CD4-positive, CD25-positive, alpha-beta regulatory T cell (primary cell): ENCODE measurements at regions not wholly inside any gene's neighbourhood (a gene's known extent, or its start where the extent isn't known, plus 50 kb on each side); places are given as distances from the start of the nearest gene placed in this dataset.
"Not testable (repeated sequence)": the region's sequence is repeated elsewhere in the genome, so short reads cannot be mapped to it uniquely, and the experiment has no call there.

Experiments
- ATAC-seq, 2 donors: fragments of 150-1000 bp; cut with Tn5 transposase; one replicate each; pipeline ENCODE4 v1.10.0; 2021; ENCODE audit warnings: low read depth in 2 of 2, moderate number of reproducible peaks in 2 of 2, moderate library complexity in 1 of 2
- DNase-seq, 3 donors: peaks; one replicate each; pipeline versions ENCODE4 v3.0.0 to v3.0.0-alpha.2; 2012 to 2022; ENCODE audit warnings: mixed read lengths in 1 of 3
- H3K27ac ChIP-seq: one replicate; pipeline ENCODE4 v1.7.0; 2013; ENCODE audit warnings: mild to moderate bottlenecking, low read length; ENCODE audit not compliant: insufficient read depth, poor library complexity, severe bottlenecking
- H3K27me3 ChIP-seq: one replicate; pipeline ENCODE4 v1.7.0; 2013; ENCODE audit warnings: low read length; ENCODE audit not compliant: control insufficient read depth, insufficient read depth
- H3K36me3 ChIP-seq: one replicate; pipeline ENCODE4 v1.7.0; 2013; ENCODE audit warnings: mild to moderate bottlenecking, low read length, moderate library complexity; ENCODE audit not compliant: control insufficient read depth, insufficient read depth
- H3K4me1 ChIP-seq: 2 replicates; pipeline ENCODE4 v1.7.0; 2013; ENCODE audit warnings: mild to moderate bottlenecking, low read length; ENCODE audit not compliant: insufficient read depth, control insufficient read depth, poor library complexity, severe bottlenecking
- H3K4me3 ChIP-seq: one replicate; pipeline ENCODE4 v1.7.0; 2013; ENCODE audit warnings: low read depth, mild to moderate bottlenecking, low read length, moderate library complexity
- H3K9me3 ChIP-seq, 2 experiments: 1 replicate in 1 of 2; 2 replicates in 1 of 2; pipeline ENCODE4 v1.7.0; 2013; ENCODE audit warnings: low read length in 2 of 2, mild to moderate bottlenecking in 1 of 2, moderate library complexity in 1 of 2; ENCODE audit not compliant: control insufficient read depth in 2 of 2
- H3K27ac Mint-ChIP-seq, 3 donors: one replicate each; pipeline ENCODE4 v1.8.0; 2020 to 2022; ENCODE audit warnings: mild to moderate bottlenecking in 3 of 3, mixed read lengths in 3 of 3, moderate library complexity in 2 of 3
- H3K27me3 Mint-ChIP-seq: one replicate; pipeline ENCODE4 v1.8.0; 2022; ENCODE audit warnings: mild to moderate bottlenecking, mixed read lengths
- H3K36me3 Mint-ChIP-seq: one replicate; pipeline ENCODE4 v1.8.0; 2020; ENCODE audit warnings: mixed read lengths
- H3K4me1 Mint-ChIP-seq, 4 donors: one replicate each; pipeline ENCODE4 v1.8.0; 2020 to 2022; ENCODE audit warnings: mixed read lengths in 4 of 4, mild to moderate bottlenecking in 1 of 4
- H3K4me3 Mint-ChIP-seq, 4 donors: one replicate each; pipeline ENCODE4 v1.8.0; 2020 to 2022; ENCODE audit warnings: mild to moderate bottlenecking in 4 of 4, mixed read lengths in 4 of 4, moderate library complexity in 3 of 4
- H3K9me3 Mint-ChIP-seq, 7 donors: one replicate each; pipeline ENCODE4 v1.8.0; 2020 to 2022; ENCODE audit warnings: mixed read lengths in 7 of 7, mild to moderate bottlenecking in 3 of 7, moderate library complexity in 2 of 7

GRCh38 chr7:77484785-77485184 lies 52.3 kb upstream of the PTPN12 start:
- H3K4me1 Mint-ChIP-seq = peaks cover 0 to 4% (median 0%) of the 10 kb centered on the region in 4 donors
- H3K9me3 Mint-ChIP-seq = no peaks in the 10 kb centered on the region
- ATAC-seq = no peak
- no peaks in the 10 kb centered on the region for H3K9me3 ChIP-seq
- H3K4me3 Mint-ChIP-seq = no peak overlapping the region
- peak overlapping the region in 1 of 3 donors; percentile 35 for H3K27ac Mint-ChIP-seq
- H3K36me3 Mint-ChIP-seq = no peaks in the 10 kb centered on the region
- no peaks in the 10 kb centered on the region for H3K36me3 ChIP-seq
- H3K4me1 ChIP-seq = no peaks in the 10 kb centered on the region
- H3K27me3 ChIP-seq = peaks cover 5% of the 10 kb centered on the region
- H3K27me3 Mint-ChIP-seq = peaks cover 14% of the 10 kb centered on the region
- H3K27ac ChIP-seq = no peak overlapping the region
- no peak overlapping the region for H3K4me3 ChIP-seq
- DNase-seq = no peak

- H3K27ac Mint-ChIP-seq = no peak overlapping the region
- no peak overlapping the region for H3K27ac ChIP-seq
- H3K4me1 ChIP-seq = no peaks in the 10 kb centered on the region
- H3K9me3 ChIP-seq = no peaks in the 10 kb centered on the region
- H3K36me3 ChIP-seq = no peaks in the 10 kb centered on the region
- no peaks in the 10 kb centered on the region for H3K9me3 Mint-ChIP-seq
- H3K27me3 Mint-ChIP-seq = peaks cover 16% of the 10 kb centered on the region
- DNase-seq (no peak), ATAC-seq (no peak)
- no peak overlapping the region for H3K4me3 Mint-ChIP-seq
- H3K4me3 ChIP-seq = no peak overlapping the region
- peaks cover 0 to 4% (median 0%) of the 10 kb centered on the region in 4 donors for H3K4me1 Mint-ChIP-seq
- H3K27me3 ChIP-seq = no peaks in the 10 kb centered on the region
- no peaks in the 10 kb centered on the region for H3K36me3 Mint-ChIP-seq
These were observed 55.1 kb upstream of the PTPN12 start for GRCh38 chr7:77482015-77482414.

GRCh38 chr7:77481615-77482014 lies 55.5 kb upstream of the PTPN12 start:
- no peaks in the 10 kb centered on the region for H3K36me3 Mint-ChIP-seq
- H3K9me3 Mint-ChIP-seq = no peaks in the 10 kb centered on the region
- Histone ChIP-seq H3K4me3 (no peak overlapping the region), H3K27me3 (no peaks in the 10 kb centered on the region), H3K27ac (no peak overlapping the region), H3K36me3 (no peaks in the 10 kb centered on the region), H3K4me1 (no peaks in the 10 kb centered on the region), H3K9me3 (no peaks in the 10 kb centered on the region)
- DNase-seq (no peak), ATAC-seq (no peak)
- H3K4me3 Mint-ChIP-seq = no peak overlapping the region
- H3K27ac Mint-ChIP-seq = no peak overlapping the region
- peaks cover 19% of the 10 kb centered on the region for H3K27me3 Mint-ChIP-seq
- H3K4me1 Mint-ChIP-seq = peaks cover 0 to 4% (median 0%) of the 10 kb centered on the region in 4 donors

DNA sequence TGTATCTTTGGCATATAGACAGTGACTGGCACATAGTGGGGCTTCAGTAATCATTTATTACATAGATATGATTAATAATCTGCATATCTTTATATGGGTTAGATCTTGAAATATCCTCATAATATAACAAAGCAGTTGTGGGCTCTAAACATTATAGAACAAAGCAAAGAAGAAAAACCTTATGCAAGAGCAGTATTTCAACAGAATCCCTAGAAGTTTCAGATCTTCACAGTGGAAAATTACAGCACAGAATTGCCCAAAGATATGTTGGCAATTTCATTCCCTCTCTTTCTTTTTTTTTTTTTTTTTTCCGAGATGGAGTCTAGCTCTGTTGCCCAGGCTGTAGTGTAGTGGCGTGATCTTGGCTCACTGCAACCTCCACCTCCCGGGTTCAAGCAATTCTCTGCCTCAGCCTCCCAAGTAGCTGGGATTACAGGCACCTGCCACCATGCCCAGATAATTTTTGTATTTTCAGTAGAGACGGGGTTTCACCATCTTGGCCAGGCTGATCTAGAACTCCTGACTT lies 56.9 kb upstream of the PTPN12 start:
- H3K27ac ChIP-seq, H3K36me3 Mint-ChIP-seq, H3K27me3 ChIP-seq, H3K9me3 Mint-ChIP-seq, H3K4me3 ChIP-seq, H3K4me1 ChIP-seq, DNase-seq, H3K4me3 Mint-ChIP-seq, H3K36me3 ChIP-seq, H3K27ac Mint-ChIP-seq, ATAC-seq, H3K4me1 Mint-ChIP-seq, H3K9me3 ChIP-seq: not testable (repeated sequence)
- H3K27me3 Mint-ChIP-seq = peaks cover 15% of the 10 kb centered on the region

DNA sequence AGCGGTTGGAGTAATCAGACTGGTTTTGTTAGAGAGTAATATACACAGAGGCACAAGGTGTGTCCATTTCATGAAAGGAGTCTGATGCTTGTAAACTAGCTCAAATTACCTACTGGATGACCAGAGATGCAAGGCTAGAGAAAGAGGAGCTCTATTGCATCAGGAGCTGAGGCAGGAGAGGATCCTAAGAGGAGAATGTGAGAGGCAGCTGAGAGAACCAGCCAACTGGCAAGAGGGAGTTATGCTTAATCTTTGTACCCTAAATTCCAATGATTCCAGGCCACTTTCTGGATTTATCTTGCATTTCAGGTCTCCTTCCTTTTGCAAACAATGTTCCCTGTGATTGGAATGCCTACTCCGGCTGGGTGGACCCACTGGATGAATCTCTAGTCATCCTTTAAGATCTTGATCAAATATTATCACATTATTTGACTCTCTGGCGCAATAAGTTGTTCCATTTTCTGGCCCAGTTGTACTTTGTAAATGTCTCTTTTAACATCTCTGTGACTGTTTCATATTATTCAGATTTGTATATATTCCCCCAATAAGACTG lies 57.5 kb upstream of the PTPN12 start:
- Mint-ChIP-seq H3K4me3 (no peak overlapping the region), H3K9me3 (no peaks in the 10 kb centered on the region), H3K27ac (no peak overlapping the region), H3K27me3 (peaks cover 13% of the 10 kb centered on the region), H3K36me3 (no peaks in the 10 kb centered on the region), H3K4me1 (peaks cover 0 to 4% (median under 1%) of the 10 kb centered on the region in 4 donors)
- ATAC-seq = no peak
- Histone ChIP-seq H3K4me1 (no peaks in the 10 kb centered on the region), H3K4me3 (no peak overlapping the region), H3K36me3 (no peaks in the 10 kb centered on the region), H3K27me3 (no peaks in the 10 kb centered on the region), H3K9me3 (no peaks in the 10 kb centered on the region), H3K27ac (no peak overlapping the region)
- DNase-seq = no peak

DNA sequence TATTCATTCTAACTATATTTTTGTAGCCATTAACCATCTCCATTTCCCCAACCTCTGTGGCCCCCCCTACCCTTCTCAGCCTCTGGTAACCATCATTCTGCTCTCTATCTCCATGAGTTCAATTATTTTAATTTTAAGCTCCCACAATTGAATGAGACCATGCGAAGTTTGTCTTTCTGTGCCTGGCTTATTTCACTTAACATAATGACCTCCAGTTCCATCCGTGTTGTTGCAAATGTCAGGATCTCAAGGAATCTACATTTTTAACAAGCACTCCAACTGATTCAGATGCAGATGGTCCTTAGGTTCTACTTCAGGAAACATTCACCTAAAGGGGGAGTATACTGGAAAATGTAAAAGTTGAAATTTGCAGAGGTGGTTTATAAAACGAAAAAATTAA lies 60.2 kb upstream of the PTPN12 start:
- no peak for DNase-seq
- H3K36me3 Mint-ChIP-seq = no peaks in the 10 kb centered on the region
- no peak overlapping the region for H3K4me3 Mint-ChIP-seq
- Histone ChIP-seq H3K27ac (no peak overlapping the region), H3K27me3 (no peaks in the 10 kb centered on the region), H3K4me3 (no peak overlapping the region), H3K36me3 (no peaks in the 10 kb centered on the region), H3K4me1 (no peaks in the 10 kb centered on the region), H3K9me3 (no peaks in the 10 kb centered on the region)
- H3K9me3 Mint-ChIP-seq = no peaks in the 10 kb centered on the region
- H3K27ac Mint-ChIP-seq = no peak overlapping the region
- H3K27me3 Mint-ChIP-seq = peaks cover 22% of the 10 kb centered on the region
- H3K4me1 Mint-ChIP-seq = peaks cover 0 to 4% (median under 1%) of the 10 kb centered on the region in 4 donors
- no peak for ATAC-seq

- Mint-ChIP-seq H3K4me1 (peaks cover 0 to 2% (median 0%) of the 10 kb centered on the region in 4 donors), H3K4me3 (no peak overlapping the region), H3K27me3 (peaks cover 28% of the 10 kb centered on the region), H3K27ac (no peak overlapping the region), H3K9me3 (no peaks in the 10 kb centered on the region), H3K36me3 (no peaks in the 10 kb centered on the region)
- Histone ChIP-seq H3K9me3 (no peaks in the 10 kb centered on the region), H3K4me3 (no peak overlapping the region), H3K4me1 (no peaks in the 10 kb centered on the region), H3K27me3 (no peaks in the 10 kb centered on the region), H3K27ac (no peak overlapping the region), H3K36me3 (no peaks in the 10 kb centered on the region)
- DNase-seq = no peak
- no peak for ATAC-seq
These were observed 59.0 kb upstream of the GSAP start for GRCh38 chr7:77475181-77475580.

DNA sequence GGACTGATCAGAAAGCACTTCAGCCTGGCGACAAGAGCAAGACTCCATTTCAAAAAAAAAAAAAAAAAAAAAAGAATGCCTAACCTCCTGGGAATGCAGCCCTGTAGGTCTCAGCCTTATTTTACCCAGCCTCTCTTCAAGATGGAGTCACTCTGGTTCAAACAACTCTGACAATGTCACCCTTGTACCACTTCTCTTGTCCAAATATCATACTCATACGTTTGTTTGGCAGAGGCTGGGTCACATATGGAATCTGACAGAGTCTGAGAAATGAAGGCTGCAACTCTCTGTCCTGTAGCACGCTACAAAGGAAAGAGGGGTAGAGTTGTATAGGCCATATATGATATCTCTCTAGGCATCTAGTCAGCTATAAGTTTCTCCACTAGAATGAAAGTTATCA lies 58.6 kb upstream of the GSAP start:
- H3K27ac Mint-ChIP-seq = no peak overlapping the region
- Histone ChIP-seq H3K27ac (no peak overlapping the region), H3K9me3 (no peaks in the 10 kb centered on the region), H3K4me3 (no peak overlapping the region), H3K27me3 (no peaks in the 10 kb centered on the region), H3K36me3 (no peaks in the 10 kb centered on the region), H3K4me1 (no peaks in the 10 kb centered on the region)
- no peak overlapping the region for H3K4me3 Mint-ChIP-seq
- no peaks in the 10 kb centered on the region for H3K36me3 Mint-ChIP-seq
- H3K27me3 Mint-ChIP-seq = peaks cover 26% of the 10 kb centered on the region
- no peak for DNase-seq
- peaks cover 0 to 2% (median 0%) of the 10 kb centered on the region in 4 donors for H3K4me1 Mint-ChIP-seq
- no peak for ATAC-seq
- H3K9me3 Mint-ChIP-seq = no peaks in the 10 kb centered on the region
